ENCODE measurements at regions not wholly inside any gene's neighbourhood (a gene's known extent, or its start where the extent isn't known, plus 50 kb on each side); places are given as distances from the start of the nearest gene placed in this dataset.
"Not testable (repeated sequence)": the region's sequence is repeated elsewhere in the genome, so short reads cannot be mapped to it uniquely, and the experiment has no call there.

GRCh38 chr5:67989456-67989855, 226.1 kb upstream of the PIK3R1 start:
- no peak for DNase-seq
- Histone ChIP-seq H3K9me3 (no peaks in the 10 kb centered on the region), H3K4me1 (no peaks in the 10 kb centered on the region), H3K27ac (no peak overlapping the region), H3K4me3 (replicated peaks in 1 of 3) (no peak overlapping the region), H3K36me3 (no peaks in the 10 kb centered on the region), H3K27me3 (no peaks in the 10 kb centered on the region)
- intact Hi-C loops (cut with DNase I) = no loop called here
- whole genome bisulfite sequencing, 2 donors = 65 to 76% methylated on average over 2 of the region's 2 CpGs
- TF ChIP-seq CTCF (IDR thresholded peaks at IDR 0.05) (no peak), POLR2A (IDR thresholded peaks at IDR 0.05) (no peak)

- TF ChIP-seq POLR2A (IDR thresholded peaks at IDR 0.05) = no peak
- no peak for TF ChIP-seq CTCF (IDR thresholded peaks at IDR 0.05)
- Histone ChIP-seq H3K36me3 (no peaks in the 10 kb centered on the region), H3K9me3 (no peaks in the 10 kb centered on the region), H3K4me3 (replicated peaks in 1 of 3) (no peak overlapping the region), H3K27me3 (no peaks in the 10 kb centered on the region), H3K27ac (no peak overlapping the region), H3K4me1 (no peaks in the 10 kb centered on the region)
- intact Hi-C loops (cut with DNase I) = no loop called here
- DNase-seq = no peak
- 52 to 58% methylated on average over 2 of the region's 2 CpGs for WGBS, 2 donors
Measured at GRCh38 chr5:67986761-67987160, 228.8 kb upstream of the PIK3R1 start.

- 83 to 89% methylated on average over 3 of the region's 3 CpGs for WGBS, 2 donors
- intact Hi-C loops (cut with DNase I) = no loop called here
- no peak overlapping the region for H3K27ac ChIP-seq
- H3K4me3 ChIP-seq (replicated peaks in 1 of 3) = no peak overlapping the region
- H3K36me3 ChIP-seq = no peaks in the 10 kb centered on the region
- H3K4me1 ChIP-seq = no peaks in the 10 kb centered on the region
- H3K27me3 ChIP-seq = no peaks in the 10 kb centered on the region
- TF ChIP-seq CTCF (IDR thresholded peaks at IDR 0.05) = no peak
- TF ChIP-seq POLR2A (IDR thresholded peaks at IDR 0.05) = no peak
- H3K9me3 ChIP-seq = no peaks in the 10 kb centered on the region
- DNase-seq = no peak
Measured at GRCh38 chr5:67985686-67986387, 229.7 kb upstream of the PIK3R1 start.

GRCh38 chr5:67984546-67984945, 231.0 kb upstream of the PIK3R1 start:
- WGBS, 2 donors = 75 to 92% methylated on average over 2 of the region's 2 CpGs
- intact Hi-C loops (cut with DNase I) = no loop called here
- TF ChIP-seq CTCF (IDR thresholded peaks at IDR 0.05) (no peak), POLR2A (IDR thresholded peaks at IDR 0.05) (no peak)
- H3K36me3 ChIP-seq = no peaks in the 10 kb centered on the region
- DNase-seq = no peak
- no peaks in the 10 kb centered on the region for H3K4me1 ChIP-seq
- no peak overlapping the region for H3K27ac ChIP-seq
- no peak overlapping the region for H3K4me3 ChIP-seq (replicated peaks in 1 of 3)
- no peaks in the 10 kb centered on the region for H3K9me3 ChIP-seq
- H3K27me3 ChIP-seq = no peaks in the 10 kb centered on the region

- Histone ChIP-seq H3K27me3 (no peaks in the 10 kb centered on the region), H3K36me3 (no peaks in the 10 kb centered on the region), H3K4me3 (replicated peaks in 1 of 3) (no peak overlapping the region), H3K9me3 (no peaks in the 10 kb centered on the region), H3K4me1 (no peaks in the 10 kb centered on the region), H3K27ac (no peak overlapping the region)
- 87 to 93% methylated on average over 7 of the region's 7 CpGs for WGBS, 2 donors
- intact Hi-C loops (cut with DNase I) = no loop called here
- TF ChIP-seq POLR2A (IDR thresholded peaks at IDR 0.05) (no peak), CTCF (IDR thresholded peaks at IDR 0.05) (no peak)
- no peak for DNase-seq
Measured at GRCh38 chr5:67983251-67984110, 232.1 kb upstream of the PIK3R1 start.

- H3K27me3 ChIP-seq; H3K4me1 ChIP-seq; H3K27ac ChIP-seq; H3K9me3 ChIP-seq; intact Hi-C loops (cut with DNase I); DNase-seq; H3K4me3 ChIP-seq (replicated peaks in 1 of 3); H3K36me3 ChIP-seq: not testable (repeated sequence)
- WGBS, 2 donors = 93 to 96% methylated on average over 4 of the region's 4 CpGs
Measured at GRCh38 chr5:67982160-67982559, 233.4 kb upstream of the PIK3R1 start.
